GM12878 (cell line): ENCODE measurements at regions not wholly inside any gene's neighbourhood (a gene's known extent, or its start where the extent isn't known, plus 50 kb on each side); places are given as distances from the start of the nearest gene placed in this dataset.
A peak's percentile ranks its signal among the peaks of the same experiment; 100 is the strongest.

ENCODE experiments used
- ATAC-seq: fragments of 200-7000 bp; cut with Tn5 transposase; 3 replicates; pipeline ENCODE4 v1.9.1; 2020; ENCODE audit warnings: mild to moderate bottlenecking, moderate library complexity
- BruUV-seq: library from RNA; stranded (reverse); fragments of 400-500 nt; replicated peaks from 2 replicates; lab custom pipeline; 2021; lab: Mats Ljungman, UMichigan
- CTCF ChIA-PET: fragments of 300-600 bp; sonication (Branson Sonifier 250); formaldehyde crosslinking; extraction: SDS; loops from one replicate; lab custom pipeline; 2021; ENCODE audit warnings: inconsistent platforms; lab: Yijun Ruan, JAX
- POLR2A ChIA-PET: fragments of 350-600 bp; formaldehyde crosslinking; extraction: SDS; loops from one replicate; lab custom pipeline; 2021; ENCODE audit warnings: inconsistent platforms; lab: Charles Lee
- RAD21 ChIA-PET: fragments of 300-600 bp; sonication (Branson Sonifier 250); formaldehyde crosslinking; loops from one replicate; lab custom pipeline; 2023; ENCODE audit warnings: antibody characterized with exemption; ENCODE audit not compliant: unreplicated experiment; lab: Charles Lee
- SMC1A ChIA-PET: fragments of 300-600 bp; sonication (Branson Sonifier 250); formaldehyde crosslinking; loops from one replicate; lab custom pipeline; 2023; ENCODE audit not compliant: unreplicated experiment, uncharacterized antibody; lab: Charles Lee
- DNase-seq: peaks from one replicate; pipeline ENCODE4 v3.0.0-alpha.2; 2011; ENCODE audit warnings: low read depth, low spot score
- FAIRE-seq: peaks from 3 replicates; lab custom pipeline; 2011; peaks lifted over from hg19 to GRCh38; lab: Jason Lieb, UNC
- H2AFZ ChIP-seq: 2 replicates; pipeline ENCODE4 v1.6.0; 2011; ENCODE audit warnings: low read depth, low read length, control low read depth; ENCODE audit not compliant: control insufficient read depth
- H3K27ac ChIP-seq: 2 replicates; pipeline ENCODE4 v1.5.1; 2011; ENCODE audit warnings: control low read depth; ENCODE audit not compliant: control insufficient read depth, insufficient read depth
- H3K27me3 ChIP-seq, 2 experiments: replicated peaks in 1 of 2; 2 replicates each; pipeline versions ENCODE4 v1.6.0 to v1.6.1; 2011; ENCODE audit warnings: low read length in 1 of 2; ENCODE audit not compliant: control insufficient read depth in 2 of 2, insufficient read depth in 2 of 2
- H3K36me3 ChIP-seq, 2 experiments: 2 replicates each; pipeline ENCODE4 v1.5.1; 2011; ENCODE audit warnings: low read length in 1 of 2; ENCODE audit not compliant: control insufficient read depth in 2 of 2, insufficient read depth in 2 of 2
- H3K4me1 ChIP-seq: 2 replicates; pipeline ENCODE4 v1.6.1; 2011; ENCODE audit warnings: mild to moderate bottlenecking, low read length, moderate library complexity, mixed read lengths; ENCODE audit not compliant: control insufficient read depth, insufficient read depth
- H3K4me2 ChIP-seq: 2 replicates; pipeline ENCODE4 v1.6.0; 2011; ENCODE audit warnings: control low read depth; ENCODE audit not compliant: control insufficient read depth, insufficient read depth
- H3K4me3 ChIP-seq: fragments of 200-600 bp; sonication (generic); 2 replicates; pipeline ENCODE4 v1.5.1; 2016
- H3K79me2 ChIP-seq: 2 replicates; pipeline ENCODE4 v1.6.0; 2011; ENCODE audit warnings: low read length; ENCODE audit not compliant: control insufficient read depth, insufficient read depth
- H3K9ac ChIP-seq: 2 replicates; pipeline ENCODE4 v1.8.0; 2011; ENCODE audit warnings: low read length, control low read depth, mixed read lengths; ENCODE audit not compliant: control insufficient read depth, insufficient read depth
- H3K9me3 ChIP-seq: replicated peaks from 3 replicates; pipeline ENCODE4 v1.5.1; 2011; ENCODE audit warnings: mild to moderate bottlenecking, low read length; ENCODE audit not compliant: control insufficient read depth, insufficient read depth
- H4K20me1 ChIP-seq: 2 replicates; pipeline ENCODE4 v1.6.0; 2011; ENCODE audit not compliant: control insufficient read depth, insufficient read depth
- HDAC2 ChIP-seq: fragments of 200-600 bp; sonication (generic); IDR thresholded peaks from 2 replicates; pipeline ENCODE4 v1.6.1; 2017
- JUNB ChIP-seq: IDR thresholded peaks from 2 replicates; pipeline ENCODE4 v1.6.1; 2016; ENCODE audit warnings: antibody characterized with exemption, mild to moderate bottlenecking
- NFIC ChIP-seq: IDR thresholded peaks from 2 replicates; pipeline ENCODE4 v1.6.1; 2012; ENCODE audit warnings: low read depth, mild to moderate bottlenecking, inconsistent platforms, low read length, moderate library complexity
- NFYB ChIP-seq: IDR thresholded peaks from 2 replicates; pipeline ENCODE4 v1.6.1; 2011; ENCODE audit warnings: low read depth, mild to moderate bottlenecking, low read length, improper control_type of control experiment, moderate library complexity; ENCODE audit not compliant: insufficient read depth
- WRNIP1 ChIP-seq: IDR thresholded peaks from 2 replicates; pipeline ENCODE4 v1.6.1; 2011; ENCODE audit warnings: low read depth, low read length, improper control_type of control experiment, borderline replicate concordance
- ZNF24 ChIP-seq: fragments of 450-650 bp; IDR thresholded peaks from 2 replicates; pipeline ENCODE4 v1.6.1; 2017; ENCODE audit warnings: antibody characterized with exemption, mild to moderate bottlenecking
- WGBS: methylation state at CpG from one replicate; pipeline ENCODE4 v1.1.6; 2016; ENCODE audit warnings: low lambda C conversion rate; ENCODE audit not compliant: insufficient replicate concordance, insufficient coverage; ENCODE audit errors: missing lambda C conversion rate; 5-methylcytosine and 5-hydroxymethylcytosine counted together
- in situ Hi-C: fragments of 300-500 bp; cut with MboI; formaldehyde crosslinking; loops from 9 replicates; pipeline ENCODE4 v1.14.3; 2018; ENCODE audit warnings: mixed read lengths
- intact Hi-C: fragments of 100-400 bp; cut with micrococcal nuclease; formaldehyde crosslinking; loops from one replicate; pipeline ENCODE4 v1.14.2; 2022; ENCODE audit not compliant: unreplicated experiment
- TF ChIP-seq, protein P1 (sequence below): IDR thresholded peaks from 2 replicates; pipeline ENCODE4 v1.6.1; 2011; ENCODE audit warnings: low read depth, low read length, improper control_type of control experiment, borderline replicate concordance
- TF ChIP-seq, protein P2 (sequence below): fragments of 450-650 bp; IDR thresholded peaks from 2 replicates; pipeline ENCODE4 v1.6.1; 2017; ENCODE audit warnings: antibody characterized with exemption, mild to moderate bottlenecking, moderate library complexity

DNA sequence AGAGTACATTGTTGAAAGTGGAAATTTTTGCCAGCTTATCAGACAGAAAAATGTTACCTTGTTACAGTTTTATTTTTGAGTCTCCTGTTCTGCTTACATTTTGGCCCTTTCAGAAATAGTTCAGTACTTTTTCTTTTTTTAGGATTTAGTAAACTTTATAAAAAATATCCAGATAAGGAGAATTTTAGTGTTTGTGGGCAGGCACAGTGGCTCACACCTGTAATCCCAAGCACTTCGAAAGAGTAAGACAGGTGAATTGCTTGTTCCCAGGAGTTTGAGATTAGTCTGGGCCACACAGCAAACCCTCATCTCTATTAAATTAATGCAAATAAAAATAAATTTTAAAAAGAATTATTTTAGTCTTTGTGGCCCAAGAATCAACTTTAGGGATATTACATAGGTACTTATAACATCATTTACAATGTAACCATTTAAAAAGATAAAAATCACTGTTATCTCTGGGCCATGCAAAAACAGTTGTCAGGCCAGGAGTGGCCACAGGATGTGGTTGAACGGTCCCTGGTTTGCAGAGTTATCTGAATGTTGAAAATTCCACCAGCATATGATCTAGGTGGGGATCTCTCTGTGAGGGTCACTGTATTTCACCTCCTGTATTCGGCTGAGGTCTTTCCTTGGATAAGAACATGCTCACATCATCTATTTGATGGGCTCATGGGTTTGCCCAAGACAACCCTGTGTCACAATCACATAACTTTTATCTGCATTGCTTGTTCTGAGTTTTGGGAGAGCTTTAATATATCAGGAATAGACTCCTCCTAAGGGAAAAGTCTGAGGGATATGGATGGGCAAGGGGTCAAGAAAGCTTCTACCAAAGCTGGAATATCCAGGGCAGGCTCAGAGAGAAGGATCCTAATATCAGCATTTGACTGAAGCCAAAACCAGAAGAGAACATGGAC is 91.5 kb downstream of the GGTLC2 start:
- Histone ChIP-seq H3K4me2 (no peak overlapping the region), H4K20me1 (no peaks in the 10 kb centered on the region), H3K4me1 (no peaks in the 10 kb centered on the region), H2AFZ (no peak overlapping the region), H3K9me3 (no peaks in the 10 kb centered on the region), H3K36me3 (no peaks in the 10 kb centered on the region), H3K4me3 (no peak overlapping the region), H3K79me2 (no peaks in the 10 kb centered on the region), H3K27ac (no peak overlapping the region), H3K27me3 (no peaks in the 10 kb centered on the region)
- ChIA-PET SMC1A (no interaction called here), POLR2A (no interaction called here), RAD21 (no interaction called here), CTCF (interaction anchor here (1.7 to 2.1 kb wide), 2 partner anchors 9 to 10 kb away, joined by 7 to 8 read pairs; no protein-coding TSS in a partner anchor)
- intact Hi-C loops = no loop called here
- FAIRE-seq (no peak), ATAC-seq (0 out of 3 replicates have a peak, but pooled peaks have one; percentile 30), DNase-seq (no peak)
- no TSS peak for BruUV-seq
- TF ChIP-seq WRNIP1 (no peak), ZNF24 (no peak), JUNB (no peak), NFYB (no peak), NFIC (no peak), HDAC2 (no peak)
- TF ChIP-seq, protein P1, sequence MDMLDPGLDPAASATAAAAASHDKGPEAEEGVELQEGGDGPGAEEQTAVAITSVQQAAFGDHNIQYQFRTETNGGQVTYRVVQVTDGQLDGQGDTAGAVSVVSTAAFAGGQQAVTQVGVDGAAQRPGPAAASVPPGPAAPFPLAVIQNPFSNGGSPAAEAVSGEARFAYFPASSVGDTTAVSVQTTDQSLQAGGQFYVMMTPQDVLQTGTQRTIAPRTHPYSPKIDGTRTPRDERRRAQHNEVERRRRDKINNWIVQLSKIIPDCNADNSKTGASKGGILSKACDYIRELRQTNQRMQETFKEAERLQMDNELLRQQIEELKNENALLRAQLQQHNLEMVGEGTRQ = no peak
- TF ChIP-seq, protein P2, sequence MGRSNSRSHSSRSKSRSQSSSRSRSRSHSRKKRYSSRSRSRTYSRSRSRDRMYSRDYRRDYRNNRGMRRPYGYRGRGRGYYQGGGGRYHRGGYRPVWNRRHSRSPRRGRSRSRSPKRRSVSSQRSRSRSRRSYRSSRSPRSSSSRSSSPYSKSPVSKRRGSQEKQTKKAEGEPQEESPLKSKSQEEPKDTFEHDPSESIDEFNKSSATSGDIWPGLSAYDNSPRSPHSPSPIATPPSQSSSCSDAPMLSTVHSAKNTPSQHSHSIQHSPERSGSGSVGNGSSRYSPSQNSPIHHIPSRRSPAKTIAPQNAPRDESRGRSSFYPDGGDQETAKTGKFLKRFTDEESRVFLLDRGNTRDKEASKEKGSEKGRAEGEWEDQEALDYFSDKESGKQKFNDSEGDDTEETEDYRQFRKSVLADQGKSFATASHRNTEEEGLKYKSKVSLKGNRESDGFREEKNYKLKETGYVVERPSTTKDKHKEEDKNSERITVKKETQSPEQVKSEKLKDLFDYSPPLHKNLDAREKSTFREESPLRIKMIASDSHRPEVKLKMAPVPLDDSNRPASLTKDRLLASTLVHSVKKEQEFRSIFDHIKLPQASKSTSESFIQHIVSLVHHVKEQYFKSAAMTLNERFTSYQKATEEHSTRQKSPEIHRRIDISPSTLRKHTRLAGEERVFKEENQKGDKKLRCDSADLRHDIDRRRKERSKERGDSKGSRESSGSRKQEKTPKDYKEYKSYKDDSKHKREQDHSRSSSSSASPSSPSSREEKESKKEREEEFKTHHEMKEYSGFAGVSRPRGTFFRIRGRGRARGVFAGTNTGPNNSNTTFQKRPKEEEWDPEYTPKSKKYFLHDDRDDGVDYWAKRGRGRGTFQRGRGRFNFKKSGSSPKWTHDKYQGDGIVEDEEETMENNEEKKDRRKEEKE = no peak
- TF ChIP-seq, all 136 proteins: peak for 0
- H3K9ac ChIP-seq = no peak overlapping the region
- 49% methylated on average over 3 of the region's 3 CpGs for WGBS
- in situ Hi-C loops = no loop called here
